ENCODE measurements at regions not wholly inside any gene's neighbourhood (a gene's known extent, or its start where the extent isn't known, plus 50 kb on each side); places are given as distances from the start of the nearest gene placed in this dataset.

DNA sequence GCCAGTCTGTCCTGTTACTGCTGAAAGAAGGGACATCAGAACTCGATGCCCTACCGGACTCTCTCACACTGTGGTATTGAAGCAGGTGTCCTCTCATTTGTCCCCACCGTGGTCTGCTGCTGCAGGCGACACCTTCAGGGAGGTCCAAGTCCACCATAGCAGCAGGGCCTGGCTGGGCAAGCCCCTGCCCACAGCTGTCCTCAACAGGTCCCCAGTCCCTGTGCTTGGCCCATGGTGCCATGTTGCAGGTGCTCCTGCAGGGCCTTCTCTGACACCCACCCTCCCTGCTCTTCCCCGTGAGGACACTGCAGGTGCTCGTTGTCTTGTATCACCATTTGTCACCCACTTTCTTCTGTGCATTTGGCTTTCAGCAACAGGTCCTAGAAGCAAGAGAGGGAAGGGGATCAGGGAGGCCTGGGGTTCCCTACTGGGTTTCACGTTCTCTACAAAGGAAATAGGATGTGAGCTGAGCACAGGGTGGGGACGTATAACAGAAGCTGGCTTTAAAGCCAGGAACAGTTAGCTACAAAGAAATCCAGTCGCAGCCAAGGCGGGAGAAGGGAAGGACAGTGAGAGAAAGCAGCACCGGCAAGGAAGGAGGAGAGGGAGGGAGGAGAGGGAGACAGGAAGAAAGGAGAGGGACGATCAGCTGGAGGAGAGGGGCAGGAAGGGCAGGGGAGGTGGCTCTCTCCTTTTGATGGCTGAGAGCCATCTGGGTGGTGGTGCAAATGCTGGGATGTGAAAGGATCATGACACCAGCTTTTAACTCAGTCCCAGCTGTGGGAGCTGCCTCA, 117.7 kb upstream of the FRMD4A start:
- TF ChIP-seq, protein P1, sequence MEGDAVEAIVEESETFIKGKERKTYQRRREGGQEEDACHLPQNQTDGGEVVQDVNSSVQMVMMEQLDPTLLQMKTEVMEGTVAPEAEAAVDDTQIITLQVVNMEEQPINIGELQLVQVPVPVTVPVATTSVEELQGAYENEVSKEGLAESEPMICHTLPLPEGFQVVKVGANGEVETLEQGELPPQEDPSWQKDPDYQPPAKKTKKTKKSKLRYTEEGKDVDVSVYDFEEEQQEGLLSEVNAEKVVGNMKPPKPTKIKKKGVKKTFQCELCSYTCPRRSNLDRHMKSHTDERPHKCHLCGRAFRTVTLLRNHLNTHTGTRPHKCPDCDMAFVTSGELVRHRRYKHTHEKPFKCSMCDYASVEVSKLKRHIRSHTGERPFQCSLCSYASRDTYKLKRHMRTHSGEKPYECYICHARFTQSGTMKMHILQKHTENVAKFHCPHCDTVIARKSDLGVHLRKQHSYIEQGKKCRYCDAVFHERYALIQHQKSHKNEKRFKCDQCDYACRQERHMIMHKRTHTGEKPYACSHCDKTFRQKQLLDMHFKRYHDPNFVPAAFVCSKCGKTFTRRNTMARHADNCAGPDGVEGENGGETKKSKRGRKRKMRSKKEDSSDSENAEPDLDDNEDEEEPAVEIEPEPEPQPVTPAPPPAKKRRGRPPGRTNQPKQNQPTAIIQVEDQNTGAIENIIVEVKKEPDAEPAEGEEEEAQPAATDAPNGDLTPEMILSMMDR (conservative IDR thresholded peaks at IDR 0.05 in 1 of 2, IDR thresholded peaks at IDR 0.05 in 1 of 2; ENCODE audit: extremely low read depth in 1 of 2, insufficient read depth in 1 of 2, low read depth in 1 of 2, low read length in 2 of 2) = no peak
- no peak for TF ChIP-seq EZH2 (IDR thresholded peaks at IDR 0.05; ENCODE audit: borderline replicate concordance, low read length)

Measured in mammary epithelial cell (primary cell).